Vagina (tissue), 2 donors: ENCODE measurements at regions not wholly inside any gene's neighbourhood (a gene's known extent, or its start where the extent isn't known, plus 50 kb on each side); places are given as distances from the start of the nearest gene placed in this dataset.

Source experiments
- DNase-seq, 2 donors: peaks; one replicate each; pipeline ENCODE4 v3.0.0-alpha.2; 2017; ENCODE audit errors: extremely low spot score in 2 of 2
- H3K27ac ChIP-seq: fragments of 200-600 bp; sonication (generic); one replicate; pipeline ENCODE4 v1.5.1; 2019
- H3K27me3 ChIP-seq: fragments of 200-600 bp; sonication (generic); one replicate; pipeline ENCODE4 v1.5.1; 2019
- H3K36me3 ChIP-seq, 2 donors: fragments of 200-600 bp; sonication (generic); one replicate each; pipeline ENCODE4 v1.5.1; 2017 to 2019
- H3K4me1 ChIP-seq: fragments of 200-600 bp; sonication (generic); one replicate; pipeline ENCODE4 v1.5.1; 2019
- H3K4me3 ChIP-seq, 2 donors: fragments of 200-600 bp; sonication (generic); 1 replicate in 1 of 2; 2 replicates in 1 of 2; pipeline ENCODE4 v1.5.1; 2016 to 2019
- H3K9me3 ChIP-seq: fragments of 200-600 bp; sonication (generic); one replicate; pipeline ENCODE4 v1.5.1; 2019
- POLR2A ChIP-seq, 2 donors: fragments of 450-650 bp; IDR thresholded peaks; one replicate each; pipeline ENCODE4 v1.6.1; 2017; ENCODE audit warnings: antibody characterized with exemption in 2 of 2, mild to moderate bottlenecking in 2 of 2, moderate library complexity in 2 of 2
- POLR2AphosphoS5 ChIP-seq, 2 donors: sonication (generic); formaldehyde crosslinking; IDR thresholded peaks; one replicate each; pipeline ENCODE4 v1.9.0; 2017; ENCODE audit warnings: antibody characterized with exemption in 2 of 2, mild to moderate bottlenecking in 2 of 2, low read depth in 1 of 2; ENCODE audit not compliant: insufficient read depth in 1 of 2
- intact Hi-C: fragments of 100-400 bp; cut with DNase I; formaldehyde crosslinking; loops from one replicate; pipeline ENCODE4 v1.15.1; 2023
- TF ChIP-seq, protein P1 (sequence below), 3 experiments: fragments of 450-650 bp in 2 of 3; fragments of 200-600 bp in 1 of 3; sonication (generic) in 1 of 3; IDR thresholded peaks; one replicate each; pipeline ENCODE4 v1.5.1; 2017 to 2019; ENCODE audit warnings: antibody characterized with exemption in 3 of 3, mild to moderate bottlenecking in 2 of 3, moderate library complexity in 2 of 3

DNA sequence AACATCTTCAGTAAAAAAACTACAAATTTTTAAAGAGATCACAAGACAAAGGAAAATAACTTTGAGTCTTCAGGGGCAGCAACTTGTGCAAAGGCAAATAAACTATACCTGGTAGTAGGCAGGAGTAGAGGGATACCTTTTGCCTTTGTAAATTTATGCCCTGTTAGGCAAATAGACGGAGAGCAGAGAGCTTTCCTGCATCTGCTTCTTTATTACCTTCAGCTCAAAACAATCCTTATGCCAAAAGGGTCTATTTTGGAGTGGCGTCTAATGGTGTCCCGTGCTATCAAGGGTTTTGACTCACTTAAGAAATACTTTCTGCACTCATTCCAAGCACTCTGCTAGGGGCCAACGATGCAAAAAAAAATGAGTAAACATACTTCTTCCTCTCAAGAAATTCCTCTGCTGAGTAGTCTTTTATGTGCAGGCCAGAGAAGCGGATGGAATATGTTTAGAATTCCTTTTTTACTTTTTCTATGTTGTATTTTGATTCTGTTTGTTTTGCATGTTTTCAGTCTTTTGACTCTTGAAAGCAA, 131.9 kb downstream of the ANXA5 start:
- no peaks in the 10 kb centered on the region for H3K9me3 ChIP-seq
- no peaks in the 10 kb centered on the region for H3K4me1 ChIP-seq
- no peak for DNase-seq
- H3K27ac ChIP-seq, result no peak overlapping the region
- intact Hi-C loops, result no loop called here
- no peaks in the 10 kb centered on the region for H3K27me3 ChIP-seq
- H3K4me3 ChIP-seq, result no peak overlapping the region
- no peaks in the 10 kb centered on the region for H3K36me3 ChIP-seq
- TF ChIP-seq POLR2A (IDR thresholded peaks at IDR 0.05), result no peak
- TF ChIP-seq POLR2AphosphoS5 (IDR thresholded peaks at IDR 0.05; ENCODE audit: insufficient read depth in 1 of 2, low read depth in 1 of 2), result no peak

DNA sequence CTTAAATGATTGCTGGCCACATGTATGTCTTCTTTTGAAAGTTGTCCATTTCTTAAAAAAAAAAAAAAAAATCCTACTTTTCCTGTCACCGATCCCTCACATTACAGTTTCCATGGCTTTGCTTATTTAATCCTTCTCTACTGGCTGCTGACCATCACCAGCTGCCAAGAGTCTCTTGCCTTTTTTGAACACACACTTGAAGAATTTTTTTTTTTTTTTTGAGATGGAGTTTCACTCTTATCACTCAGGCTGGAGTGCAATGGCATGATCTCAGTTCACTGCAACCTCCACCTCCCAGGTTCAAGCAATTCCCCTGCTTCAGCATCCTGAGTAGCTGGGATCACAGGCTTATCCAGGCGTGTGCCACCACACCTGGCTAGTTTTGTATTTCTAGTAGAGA, 134.0 kb downstream of the ANXA5 start:
- no peak for TF ChIP-seq POLR2A (IDR thresholded peaks at IDR 0.05)
- TF ChIP-seq POLR2AphosphoS5 (IDR thresholded peaks at IDR 0.05; ENCODE audit: insufficient read depth in 1 of 2, low read depth in 1 of 2), result no peak
- TF ChIP-seq, protein P1, sequence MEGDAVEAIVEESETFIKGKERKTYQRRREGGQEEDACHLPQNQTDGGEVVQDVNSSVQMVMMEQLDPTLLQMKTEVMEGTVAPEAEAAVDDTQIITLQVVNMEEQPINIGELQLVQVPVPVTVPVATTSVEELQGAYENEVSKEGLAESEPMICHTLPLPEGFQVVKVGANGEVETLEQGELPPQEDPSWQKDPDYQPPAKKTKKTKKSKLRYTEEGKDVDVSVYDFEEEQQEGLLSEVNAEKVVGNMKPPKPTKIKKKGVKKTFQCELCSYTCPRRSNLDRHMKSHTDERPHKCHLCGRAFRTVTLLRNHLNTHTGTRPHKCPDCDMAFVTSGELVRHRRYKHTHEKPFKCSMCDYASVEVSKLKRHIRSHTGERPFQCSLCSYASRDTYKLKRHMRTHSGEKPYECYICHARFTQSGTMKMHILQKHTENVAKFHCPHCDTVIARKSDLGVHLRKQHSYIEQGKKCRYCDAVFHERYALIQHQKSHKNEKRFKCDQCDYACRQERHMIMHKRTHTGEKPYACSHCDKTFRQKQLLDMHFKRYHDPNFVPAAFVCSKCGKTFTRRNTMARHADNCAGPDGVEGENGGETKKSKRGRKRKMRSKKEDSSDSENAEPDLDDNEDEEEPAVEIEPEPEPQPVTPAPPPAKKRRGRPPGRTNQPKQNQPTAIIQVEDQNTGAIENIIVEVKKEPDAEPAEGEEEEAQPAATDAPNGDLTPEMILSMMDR (IDR thresholded peaks at IDR 0.05), result no peak
- H3K9me3 ChIP-seq, result no peaks in the 10 kb centered on the region
- H3K36me3 ChIP-seq, result no peaks in the 10 kb centered on the region
- no peak for DNase-seq
- H3K27me3 ChIP-seq, result no peaks in the 10 kb centered on the region
- no peaks in the 10 kb centered on the region for H3K4me1 ChIP-seq
- intact Hi-C loops, result no loop called here
- H3K27ac ChIP-seq, result no peak overlapping the region
- H3K4me3 ChIP-seq, result no peak overlapping the region

DNA sequence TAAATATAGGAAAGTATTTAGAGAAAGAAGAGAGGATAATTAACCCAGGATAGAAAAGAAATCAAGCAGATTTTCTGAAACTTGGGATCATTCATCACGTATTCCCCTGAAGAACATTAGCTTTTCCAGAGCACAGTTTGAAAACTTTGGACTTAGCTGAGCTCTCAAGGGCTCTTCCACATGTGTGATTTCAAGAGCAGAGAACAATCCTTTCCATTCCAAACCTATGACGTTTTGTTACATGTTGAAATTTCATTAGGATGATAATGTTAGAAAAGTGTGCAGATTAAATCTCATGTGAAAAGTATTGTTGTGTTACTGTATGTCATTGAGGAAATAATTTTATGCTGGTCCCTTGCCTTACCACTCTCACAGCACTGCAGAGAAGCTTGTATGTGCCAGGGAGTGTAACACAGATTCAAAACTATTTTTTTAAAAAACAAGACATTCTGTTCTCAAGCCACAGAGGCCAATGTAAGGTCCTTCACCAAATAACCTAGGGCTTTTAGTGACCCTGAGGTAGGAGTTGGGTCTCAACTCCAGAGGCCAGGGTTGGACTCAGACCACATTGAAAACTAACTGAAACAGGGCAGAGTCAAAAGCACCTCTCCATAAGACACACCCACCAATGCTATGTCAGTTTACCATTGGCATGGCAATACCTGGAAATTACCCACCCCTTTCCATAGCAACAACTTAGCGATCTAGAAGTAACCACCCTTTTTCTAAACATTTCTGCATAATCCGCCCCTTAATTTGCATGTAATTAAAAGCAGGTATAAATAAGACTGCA, 141.3 kb downstream of the ANXA5 start:
- no peak for DNase-seq
- Histone ChIP-seq H3K36me3 (no peaks in the 10 kb centered on the region), H3K27me3 (no peaks in the 10 kb centered on the region), H3K4me1 (no peaks in the 10 kb centered on the region), H3K4me3 (no peak overlapping the region), H3K9me3 (no peaks in the 10 kb centered on the region), H3K27ac (no peak overlapping the region)
- intact Hi-C loops, result no loop called here
- TF ChIP-seq, protein P1 (IDR thresholded peaks at IDR 0.05), result no peak
- no peak for TF ChIP-seq POLR2AphosphoS5 (IDR thresholded peaks at IDR 0.05; ENCODE audit: insufficient read depth in 1 of 2, low read depth in 1 of 2)
- no peak for TF ChIP-seq POLR2A (IDR thresholded peaks at IDR 0.05)

DNA sequence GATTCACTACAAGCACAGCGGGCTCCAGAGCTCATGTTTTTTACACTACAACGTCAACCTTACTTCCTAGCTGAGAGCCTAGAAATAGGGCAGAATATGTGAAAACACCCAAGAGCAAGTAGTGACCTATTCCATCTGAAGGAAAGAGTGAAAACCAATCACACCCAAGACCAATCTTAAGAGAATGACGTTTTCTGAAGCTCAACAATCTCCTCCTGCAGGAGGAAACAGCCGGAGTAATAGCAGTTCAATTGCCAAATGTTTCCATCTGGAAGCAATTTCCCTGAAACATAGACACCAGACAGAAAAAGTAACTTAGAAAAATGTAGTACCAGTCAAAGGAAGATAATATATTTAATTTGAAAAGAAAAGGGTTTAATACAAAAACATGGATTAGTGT, 142.4 kb downstream of the ANXA5 start:
- no peaks in the 10 kb centered on the region for H3K27me3 ChIP-seq
- H3K4me1 ChIP-seq, result no peaks in the 10 kb centered on the region
- TF ChIP-seq, protein P1 (IDR thresholded peaks at IDR 0.05), result no peak
- TF ChIP-seq POLR2A (IDR thresholded peaks at IDR 0.05) (no peak), POLR2AphosphoS5 (IDR thresholded peaks at IDR 0.05; ENCODE audit: insufficient read depth in 1 of 2, low read depth in 1 of 2) (no peak)
- no peak overlapping the region for H3K4me3 ChIP-seq
- intact Hi-C loops, result no loop called here
- H3K9me3 ChIP-seq, result no peaks in the 10 kb centered on the region
- no peak for DNase-seq
- H3K36me3 ChIP-seq, result no peaks in the 10 kb centered on the region
- H3K27ac ChIP-seq, result no peak overlapping the region

DNA sequence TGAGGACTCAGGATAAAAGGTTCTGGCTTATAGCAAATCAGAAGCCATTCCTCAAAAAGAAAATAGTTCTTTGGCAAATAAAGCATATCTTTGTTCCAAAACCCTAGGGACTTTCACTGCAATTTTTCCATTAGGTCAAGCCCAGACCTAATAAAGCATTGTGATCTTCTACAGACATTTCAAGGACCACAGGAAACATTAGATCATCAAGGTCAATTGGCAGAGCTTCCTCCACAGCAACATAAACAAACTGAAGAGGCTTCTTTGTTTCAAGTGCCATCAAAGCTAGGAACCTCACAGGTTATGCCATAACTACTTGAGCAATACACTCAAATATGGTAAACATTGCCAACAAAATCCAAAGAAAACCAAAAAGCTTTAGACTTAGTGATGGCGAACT, 144.9 kb downstream of the ANXA5 start:
- intact Hi-C loops, result no loop called here
- no peaks in the 10 kb centered on the region for H3K36me3 ChIP-seq
- no peaks in the 10 kb centered on the region for H3K27me3 ChIP-seq
- no peak for TF ChIP-seq POLR2AphosphoS5 (IDR thresholded peaks at IDR 0.05; ENCODE audit: insufficient read depth in 1 of 2, low read depth in 1 of 2)
- no peaks in the 10 kb centered on the region for H3K9me3 ChIP-seq
- no peak overlapping the region for H3K27ac ChIP-seq
- DNase-seq, result no peak
- no peak overlapping the region for H3K4me3 ChIP-seq
- H3K4me1 ChIP-seq, result no peaks in the 10 kb centered on the region

DNA sequence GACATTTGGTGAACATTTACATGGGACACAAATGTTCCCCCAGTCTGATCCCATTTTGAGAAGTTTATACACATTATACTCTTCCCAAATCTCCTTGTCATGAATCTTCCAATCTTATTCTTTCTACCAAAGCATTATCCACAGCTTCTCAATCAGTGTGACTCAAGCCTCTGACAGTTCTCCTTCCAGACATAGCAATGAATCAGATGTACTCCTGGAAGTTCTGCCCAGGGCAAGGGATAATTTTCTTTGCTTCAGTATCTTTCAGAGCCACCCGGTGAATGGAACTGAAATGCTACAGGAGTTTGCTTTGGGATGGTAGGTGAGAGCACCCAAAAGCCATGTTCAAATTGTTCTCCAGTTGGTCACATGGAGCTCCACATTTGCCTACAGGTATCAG, 145.5 kb downstream of the ANXA5 start:
- intact Hi-C loops, result no loop called here
- TF ChIP-seq POLR2AphosphoS5 (IDR thresholded peaks at IDR 0.05; ENCODE audit: insufficient read depth in 1 of 2, low read depth in 1 of 2), result no peak
- no peak for TF ChIP-seq POLR2A (IDR thresholded peaks at IDR 0.05)
- TF ChIP-seq, protein P1 (IDR thresholded peaks at IDR 0.05), result no peak
- Histone ChIP-seq H3K36me3 (no peaks in the 10 kb centered on the region), H3K9me3 (no peaks in the 10 kb centered on the region), H3K4me1 (no peaks in the 10 kb centered on the region), H3K27me3 (no peaks in the 10 kb centered on the region), H3K4me3 (no peak overlapping the region), H3K27ac (no peak overlapping the region)
- DNase-seq, result no peak
